ENCODE measurements at regions not wholly inside any gene's neighbourhood (a gene's known extent, or its start where the extent isn't known, plus 50 kb on each side); places are given as distances from the start of the nearest gene placed in this dataset.

DNA sequence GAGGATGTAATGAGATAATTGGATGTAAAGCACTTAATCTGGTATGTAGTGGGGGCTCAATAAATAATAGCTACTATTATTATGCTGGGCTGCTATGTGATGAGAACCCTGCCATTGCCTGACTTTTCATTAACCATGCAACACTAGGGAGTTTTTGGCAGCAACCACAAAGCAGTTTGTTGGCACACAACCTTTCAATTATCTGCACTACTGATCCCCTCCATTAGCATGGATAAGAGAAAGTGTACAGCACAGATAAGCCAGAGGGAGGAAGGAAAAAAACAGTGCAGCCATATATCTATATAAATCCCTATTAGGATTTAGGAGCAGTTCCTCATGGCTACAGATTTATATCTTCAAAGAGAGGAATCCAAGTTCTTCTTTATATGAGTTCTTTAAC lies 498.5 kb downstream of the NUF2 start:
- TF ChIP-seq CTCF (IDR thresholded peaks at IDR 0.05; ENCODE audit: extremely low read depth in 1 of 2, insufficient read depth in 1 of 2, low read depth in 1 of 2, low read length in 2 of 2), result no peak
- TF ChIP-seq EZH2 (IDR thresholded peaks at IDR 0.05; ENCODE audit: borderline replicate concordance, low read depth, low read length, severe bottlenecking), result no peak
- TF ChIP-seq, protein P1, sequence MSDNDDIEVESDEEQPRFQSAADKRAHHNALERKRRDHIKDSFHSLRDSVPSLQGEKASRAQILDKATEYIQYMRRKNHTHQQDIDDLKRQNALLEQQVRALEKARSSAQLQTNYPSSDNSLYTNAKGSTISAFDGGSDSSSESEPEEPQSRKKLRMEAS (IDR thresholded peaks at IDR 0.05; ENCODE audit: insufficient read depth, insufficient read length), result no peak
- no peak for TF ChIP-seq GATA2 (IDR thresholded peaks at IDR 0.05; ENCODE audit: insufficient read depth, insufficient read length, low read depth, low read length)
- TF ChIP-seq MYC (IDR thresholded peaks at IDR 0.05; ENCODE audit: low read depth, low read length), result no peak
- TF ChIP-seq POLR2AphosphoS5 (IDR thresholded peaks at IDR 0.05; ENCODE audit: insufficient read depth, low read depth, low read length), result no peak
- no peak for TF ChIP-seq JUN (IDR thresholded peaks at IDR 0.05; ENCODE audit: borderline replicate concordance, insufficient read depth, insufficient read length, low read depth)
- no peak for TF ChIP-seq POLR2A (IDR thresholded peaks at IDR 0.05; ENCODE audit: low read depth, low read length)
- TF ChIP-seq FOS (IDR thresholded peaks at IDR 0.05; ENCODE audit: borderline replicate concordance, insufficient read depth, low read length), result no peak
- no peaks in the 10 kb centered on the region for H3K9me3 ChIP-seq (replicated peaks; ENCODE audit: control insufficient read depth, insufficient read depth, low read length)
- no peaks in the 10 kb centered on the region for H4K20me1 ChIP-seq (replicated peaks; ENCODE audit: control insufficient read depth, extremely low read depth, insufficient read depth, low read length)
- H3K4me3 ChIP-seq (replicated peaks in 1 of 3; ENCODE audit: insufficient read depth in 1 of 3, low read depth in 1 of 3, low read length in 3 of 3), result no peak overlapping the region
- no peaks in the 10 kb centered on the region for H3K27me3 ChIP-seq (ENCODE audit: control insufficient read depth in 2 of 2, insufficient read depth in 2 of 2, low read length in 2 of 2)
- no peaks in the 10 kb centered on the region for H3K9me1 ChIP-seq (replicated peaks; ENCODE audit: control insufficient read depth, extremely low read depth, insufficient read depth, low read length)
- H3K4me2 ChIP-seq (ENCODE audit: insufficient read depth, low read length), result no peak overlapping the region
- intact Hi-C loops (cut with micrococcal nuclease) (loop anchor here (5.0 kb wide), 2 partner anchors 57 to 797 kb away; no protein-coding TSS in a partner anchor), dilution Hi-C loops (cut with MboI; ENCODE audit: extremely low pct_ligation_motif_present, low sequenced_read_pairs) (no loop called here)
- H3K9ac ChIP-seq (replicated peaks; ENCODE audit: extremely low read depth, insufficient read depth, low read length), result no peak overlapping the region
- BruUV-seq (replicated peaks), result no TSS peak
- no peak overlapping the region for H3K27ac ChIP-seq (ENCODE audit: insufficient read depth, low read depth, low read length)
- H3K4me1 ChIP-seq (ENCODE audit: control insufficient read depth, extremely low read depth, insufficient read depth, low read length), result no peaks in the 10 kb centered on the region
- H3K36me3 ChIP-seq (ENCODE audit: control insufficient read depth in 2 of 2, extremely low read depth in 1 of 2, insufficient read depth in 2 of 2, low read length in 2 of 2), result no peaks in the 10 kb centered on the region
- H3K79me2 ChIP-seq (ENCODE audit: control insufficient read depth, insufficient read depth, low read length), result no peaks in the 10 kb centered on the region
- DNase-seq (ENCODE audit: low read depth, low spot score) (no peak), FAIRE-seq (no peak)
- ChIA-PET POLR2A (no interaction called here), CTCF (interaction anchor here (1.1 kb wide), 1 partner anchor 158 kb away, joined by 3 read pairs; no protein-coding TSS in a partner anchor)
- H2AFZ ChIP-seq (ENCODE audit: low read depth, low read length), result no peak overlapping the region
